GM12875 (cell line): ENCODE measurements at regions not wholly inside any gene's neighbourhood (a gene's known extent, or its start where the extent isn't known, plus 50 kb on each side); places are given as distances from the start of the nearest gene placed in this dataset.

ENCODE experiments used
- H3K4me3 ChIP-seq: one replicate; pipeline ENCODE4 v1.5.1; 2011; ENCODE audit warnings: low read depth, low read length, control low read depth
- TF ChIP-seq, protein P1 (sequence below): IDR thresholded peaks from 2 replicates; pipeline ENCODE4 v1.5.1; 2011; ENCODE audit warnings: low read depth, mild to moderate bottlenecking, control low read depth, inconsistent platforms, low read length, moderate library complexity, borderline replicate concordance; ENCODE audit not compliant: insufficient read depth

GRCh38 chr20:1813674-1814635, 81.3 kb upstream of the SIRPA start:
- TF ChIP-seq, protein P1, sequence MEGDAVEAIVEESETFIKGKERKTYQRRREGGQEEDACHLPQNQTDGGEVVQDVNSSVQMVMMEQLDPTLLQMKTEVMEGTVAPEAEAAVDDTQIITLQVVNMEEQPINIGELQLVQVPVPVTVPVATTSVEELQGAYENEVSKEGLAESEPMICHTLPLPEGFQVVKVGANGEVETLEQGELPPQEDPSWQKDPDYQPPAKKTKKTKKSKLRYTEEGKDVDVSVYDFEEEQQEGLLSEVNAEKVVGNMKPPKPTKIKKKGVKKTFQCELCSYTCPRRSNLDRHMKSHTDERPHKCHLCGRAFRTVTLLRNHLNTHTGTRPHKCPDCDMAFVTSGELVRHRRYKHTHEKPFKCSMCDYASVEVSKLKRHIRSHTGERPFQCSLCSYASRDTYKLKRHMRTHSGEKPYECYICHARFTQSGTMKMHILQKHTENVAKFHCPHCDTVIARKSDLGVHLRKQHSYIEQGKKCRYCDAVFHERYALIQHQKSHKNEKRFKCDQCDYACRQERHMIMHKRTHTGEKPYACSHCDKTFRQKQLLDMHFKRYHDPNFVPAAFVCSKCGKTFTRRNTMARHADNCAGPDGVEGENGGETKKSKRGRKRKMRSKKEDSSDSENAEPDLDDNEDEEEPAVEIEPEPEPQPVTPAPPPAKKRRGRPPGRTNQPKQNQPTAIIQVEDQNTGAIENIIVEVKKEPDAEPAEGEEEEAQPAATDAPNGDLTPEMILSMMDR = no peak
- no peak overlapping the region for H3K4me3 ChIP-seq

DNA sequence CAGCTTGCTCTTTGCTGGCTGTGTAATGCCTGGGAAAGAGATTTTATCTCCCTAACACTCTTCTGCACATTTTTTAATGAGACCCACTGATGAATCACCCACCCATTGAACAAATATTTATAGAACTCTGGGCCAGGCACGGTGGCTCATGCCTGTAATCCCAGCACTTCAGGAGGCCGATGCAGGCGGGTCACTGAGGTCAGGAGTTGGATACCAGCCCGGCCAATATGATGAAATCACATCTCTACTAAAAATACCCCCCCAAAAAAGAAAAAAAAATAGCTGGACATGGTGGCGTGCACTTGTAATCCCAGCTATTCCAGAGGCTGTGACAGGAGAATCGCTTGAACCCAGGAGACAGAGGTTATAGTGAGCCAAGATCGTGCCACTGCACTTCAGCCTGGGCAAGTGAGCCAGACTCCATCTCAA, 82.1 kb upstream of the SIRPA start:
- no peak overlapping the region for H3K4me3 ChIP-seq
- TF ChIP-seq, protein P1 = no peak

- no peak overlapping the region for H3K4me3 ChIP-seq
- TF ChIP-seq, protein P1 = no peak
These were observed 83.3 kb upstream of the SIRPA start for GRCh38 chr20:1811621-1812498.

GRCh38 chr20:1810926-1811620, 84.1 kb upstream of the SIRPA start:
- H3K4me3 ChIP-seq = no peak overlapping the region
- TF ChIP-seq, protein P1 = no peak

DNA sequence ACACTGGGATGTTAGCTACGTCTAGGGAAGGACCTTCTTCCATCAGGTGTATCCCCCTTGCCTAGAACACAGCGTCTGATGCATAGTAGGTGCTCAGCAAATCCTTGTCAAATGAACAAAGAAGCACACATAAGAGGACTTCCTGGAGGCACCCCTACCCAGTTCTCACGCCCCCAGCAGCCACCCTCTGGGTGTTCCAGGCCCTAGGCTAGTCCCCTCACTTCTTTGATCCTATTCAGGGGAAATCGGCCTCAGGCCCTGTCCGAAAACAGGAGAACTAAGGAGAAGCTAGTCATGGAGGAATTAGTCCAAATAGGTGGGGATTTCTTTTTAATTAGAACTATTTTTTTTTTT, 84.7 kb upstream of the SIRPA start:
- TF ChIP-seq, protein P1 = no peak
- no peak overlapping the region for H3K4me3 ChIP-seq

GRCh38 chr20:1809611-1810510, 85.3 kb upstream of the SIRPA start:
- no peak overlapping the region for H3K4me3 ChIP-seq
- TF ChIP-seq, protein P1 = no peak
